HG02943 (cell line): ENCODE measurements at regions not wholly inside any gene's neighbourhood (a gene's known extent, or its start where the extent isn't known, plus 50 kb on each side); places are given as distances from the start of the nearest gene placed in this dataset.

ENCODE experiments used
- ATAC-seq: cut with Tn5 transposase; IDR thresholded peaks from one replicate; pipeline ENCODE4 v1.9.1; 2021; ENCODE audit warnings: mild to moderate bottlenecking, low read depth, moderate library complexity; ENCODE audit not compliant: unreplicated experiment

DNA sequence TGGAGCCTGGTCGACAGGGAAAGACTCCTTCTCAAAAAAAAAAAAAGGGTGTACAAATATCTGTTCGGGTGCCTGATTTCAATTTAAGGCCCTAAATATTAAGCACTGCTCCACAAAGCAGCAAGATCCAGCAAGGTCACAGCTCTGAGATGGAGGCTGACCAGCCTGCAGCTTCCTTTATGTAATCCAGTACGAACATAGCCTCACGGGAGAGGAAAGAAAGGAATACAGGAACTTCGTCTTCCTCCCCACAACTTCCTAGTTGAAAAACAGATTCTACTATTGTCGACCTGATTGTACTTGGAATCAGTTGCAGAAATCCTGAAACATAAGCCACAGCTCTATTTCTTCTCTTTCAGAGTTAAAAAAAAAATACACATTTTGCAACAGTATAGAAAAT lies 53.5 kb upstream of the TBC1D9 start:
- no peak for ATAC-seq

DNA sequence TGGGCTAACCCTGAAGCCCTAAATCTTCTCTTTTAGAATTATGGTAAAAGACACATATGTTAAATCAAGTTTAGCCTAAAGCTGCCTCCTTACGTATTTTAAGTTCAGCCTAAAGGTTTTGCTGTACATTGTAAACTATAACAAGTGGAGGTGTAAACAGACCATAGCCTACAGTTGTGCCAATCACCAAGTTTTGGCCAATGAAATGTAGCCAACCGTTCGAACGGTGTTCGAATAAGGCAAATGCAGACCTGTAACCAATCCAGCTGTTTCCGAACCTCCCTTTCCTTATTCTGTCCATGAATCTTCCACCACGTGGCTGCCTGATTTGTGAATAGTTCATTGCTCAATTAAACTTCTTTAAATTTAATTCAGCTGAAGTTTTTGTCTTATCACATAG lies 52.1 kb upstream of the TBC1D9 start:
- no peak for ATAC-seq

DNA sequence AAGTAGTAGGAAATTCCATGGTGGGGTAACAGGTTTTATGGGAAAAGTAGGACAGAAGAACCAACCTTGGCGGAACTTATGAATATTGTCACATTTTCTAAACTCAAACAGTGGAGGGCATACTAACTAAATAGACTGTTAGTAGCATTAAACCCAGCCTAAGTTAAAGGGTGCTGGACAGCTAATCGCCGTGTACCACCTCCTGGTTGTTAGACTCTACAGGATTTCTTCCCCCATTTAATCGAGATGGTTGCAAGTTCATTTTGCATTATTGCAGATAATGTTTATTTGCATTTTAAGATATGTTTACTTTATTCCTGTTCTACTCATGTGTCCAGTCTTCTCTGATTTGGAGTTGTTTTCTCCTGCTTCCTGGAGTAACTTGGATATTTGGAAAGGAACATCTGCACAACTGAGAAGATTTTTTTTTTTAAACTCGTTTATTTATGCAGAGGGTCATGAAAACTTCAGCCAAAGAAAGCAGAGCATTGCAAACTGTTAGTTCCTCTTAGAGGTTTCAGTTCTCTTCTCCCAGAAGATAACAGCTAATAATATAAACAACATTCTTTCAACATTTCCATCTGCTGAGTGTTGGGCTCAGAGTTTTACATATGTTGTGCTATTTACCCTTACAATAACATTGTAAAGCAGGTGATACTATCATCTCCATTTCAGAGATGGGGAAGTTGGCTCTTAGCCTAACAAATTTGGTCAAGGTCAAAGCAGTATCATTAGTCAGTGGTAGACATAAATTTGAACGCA lies 51.5 kb upstream of the TBC1D9 start:
- peak; percentile 88 for ATAC-seq

DNA sequence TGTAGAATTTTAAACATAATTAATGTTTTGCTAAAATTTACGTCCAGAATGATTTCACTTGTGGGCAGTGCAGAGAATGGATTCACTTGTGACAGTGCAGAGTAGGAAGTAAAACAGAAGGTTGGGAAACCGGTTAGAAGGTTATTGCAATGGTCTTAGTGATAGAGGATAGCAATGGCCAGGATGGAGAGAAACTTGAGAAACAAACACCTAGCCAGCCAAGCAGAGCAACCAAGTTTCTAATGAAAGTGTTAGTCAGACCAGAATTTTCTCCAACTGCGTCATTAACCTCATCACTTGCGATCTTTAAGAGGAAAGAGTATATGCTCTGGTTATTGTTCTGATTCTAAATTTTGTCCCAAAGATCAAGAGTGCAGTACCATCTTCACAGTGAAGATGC lies 50.0 kb upstream of the TBC1D9 start:
- no peak for ATAC-seq
